Sigmoid colon (tissue), 4 donors: ENCODE measurements at regions not wholly inside any gene's neighbourhood (a gene's known extent, or its start where the extent isn't known, plus 50 kb on each side); places are given as distances from the start of the nearest gene placed in this dataset.

Experiments used
- CTCF ChIP-seq, 4 experiments: fragments of 450-650 bp in 3 of 4; fragments of 200-600 bp in 1 of 4; IDR thresholded peaks; one replicate each; pipeline ENCODE4 v1.5.1; 2016 to 2019; ENCODE audit warnings: antibody characterized with exemption in 4 of 4, mild to moderate bottlenecking in 3 of 4, moderate library complexity in 2 of 4
- POLR2A ChIP-seq, 2 donors: fragments of 450-650 bp; IDR thresholded peaks; one replicate each; pipeline ENCODE4 v1.6.1; 2016; ENCODE audit warnings: antibody characterized with exemption in 2 of 2, mild to moderate bottlenecking in 2 of 2, moderate library complexity in 2 of 2
- POLR2AphosphoS5 ChIP-seq, 4 donors: sonication (generic); formaldehyde crosslinking; IDR thresholded peaks; one replicate each; pipeline ENCODE4 v1.6.1; 2017; ENCODE audit warnings: antibody characterized with exemption in 4 of 4

- no peak for TF ChIP-seq CTCF (IDR thresholded peaks at IDR 0.05)
- no peak for TF ChIP-seq POLR2A (IDR thresholded peaks at IDR 0.05)
- TF ChIP-seq POLR2AphosphoS5 (IDR thresholded peaks at IDR 0.05): no peak
These were observed 120.2 kb downstream of the OXSM start for GRCh38 chr3:25910105-25910504.
